OCI-LY7 (cell line): ENCODE measurements at regions not wholly inside any gene's neighbourhood (a gene's known extent, or its start where the extent isn't known, plus 50 kb on each side); places are given as distances from the start of the nearest gene placed in this dataset.

Experiments used
- EZH2phosphoT487 ChIP-seq: fragments of 200-600 bp; sonication (generic); IDR thresholded peaks from 2 replicates; pipeline ENCODE4 v1.6.1; 2018; ENCODE audit warnings: low read depth, borderline replicate concordance, mild to moderate bottlenecking, mixed run types, antibody characterized with exemption, low read length, moderate library complexity, mixed read lengths
- TF ChIP-seq, protein P1 (sequence below): fragments of 200-600 bp; sonication (generic); conservative IDR thresholded peaks from 2 replicates; pipeline ENCODE4 v1.5.1; 2014; ENCODE audit warnings: mild to moderate bottlenecking, antibody characterized with exemption, low read length, moderate library complexity, mixed read lengths

GRCh38 chr9:102587281-102587680, 407.9 kb upstream of the CYLC2 start:
- TF ChIP-seq, protein P1, sequence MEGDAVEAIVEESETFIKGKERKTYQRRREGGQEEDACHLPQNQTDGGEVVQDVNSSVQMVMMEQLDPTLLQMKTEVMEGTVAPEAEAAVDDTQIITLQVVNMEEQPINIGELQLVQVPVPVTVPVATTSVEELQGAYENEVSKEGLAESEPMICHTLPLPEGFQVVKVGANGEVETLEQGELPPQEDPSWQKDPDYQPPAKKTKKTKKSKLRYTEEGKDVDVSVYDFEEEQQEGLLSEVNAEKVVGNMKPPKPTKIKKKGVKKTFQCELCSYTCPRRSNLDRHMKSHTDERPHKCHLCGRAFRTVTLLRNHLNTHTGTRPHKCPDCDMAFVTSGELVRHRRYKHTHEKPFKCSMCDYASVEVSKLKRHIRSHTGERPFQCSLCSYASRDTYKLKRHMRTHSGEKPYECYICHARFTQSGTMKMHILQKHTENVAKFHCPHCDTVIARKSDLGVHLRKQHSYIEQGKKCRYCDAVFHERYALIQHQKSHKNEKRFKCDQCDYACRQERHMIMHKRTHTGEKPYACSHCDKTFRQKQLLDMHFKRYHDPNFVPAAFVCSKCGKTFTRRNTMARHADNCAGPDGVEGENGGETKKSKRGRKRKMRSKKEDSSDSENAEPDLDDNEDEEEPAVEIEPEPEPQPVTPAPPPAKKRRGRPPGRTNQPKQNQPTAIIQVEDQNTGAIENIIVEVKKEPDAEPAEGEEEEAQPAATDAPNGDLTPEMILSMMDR = no peak
- TF ChIP-seq EZH2phosphoT487 = no peak
